ENCODE measurements at regions not wholly inside any gene's neighbourhood (a gene's known extent, or its start where the extent isn't known, plus 50 kb on each side); places are given as distances from the start of the nearest gene placed in this dataset.

DNA sequence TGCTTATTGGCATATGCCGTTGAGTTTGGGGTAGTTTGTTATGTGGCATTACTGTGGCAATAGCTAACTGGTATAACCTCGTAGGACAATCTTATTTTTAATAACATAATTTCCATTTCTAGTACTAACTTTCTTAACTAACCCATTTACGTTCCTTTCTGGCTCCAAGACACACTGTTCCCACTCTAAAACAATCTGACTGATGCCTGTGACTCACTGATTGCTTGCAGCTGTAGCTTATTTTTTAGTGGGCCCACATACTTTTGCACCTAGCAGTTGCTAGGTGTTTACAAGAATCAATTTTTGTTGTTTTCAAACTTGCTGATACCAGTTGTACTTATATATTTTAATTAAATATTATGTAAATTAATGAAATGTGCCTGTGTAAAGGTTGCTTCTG is 52.2 kb downstream of the FAT3 start:
- ATAC-seq (no peak), DNase-seq (no peak)
- H3K4me1 Mint-ChIP-seq, result no peaks in the 10 kb centered on the region
- H3K27ac Mint-ChIP-seq, result no peak overlapping the region
- no peak overlapping the region for H3K4me3 Mint-ChIP-seq
- H3K36me3 Mint-ChIP-seq (ENCODE audit: low read depth), result no peaks in the 10 kb centered on the region
- peaks cover 4% of the 10 kb centered on the region for H3K9me3 Mint-ChIP-seq
- H3K27me3 Mint-ChIP-seq, result no peaks in the 10 kb centered on the region

DNA sequence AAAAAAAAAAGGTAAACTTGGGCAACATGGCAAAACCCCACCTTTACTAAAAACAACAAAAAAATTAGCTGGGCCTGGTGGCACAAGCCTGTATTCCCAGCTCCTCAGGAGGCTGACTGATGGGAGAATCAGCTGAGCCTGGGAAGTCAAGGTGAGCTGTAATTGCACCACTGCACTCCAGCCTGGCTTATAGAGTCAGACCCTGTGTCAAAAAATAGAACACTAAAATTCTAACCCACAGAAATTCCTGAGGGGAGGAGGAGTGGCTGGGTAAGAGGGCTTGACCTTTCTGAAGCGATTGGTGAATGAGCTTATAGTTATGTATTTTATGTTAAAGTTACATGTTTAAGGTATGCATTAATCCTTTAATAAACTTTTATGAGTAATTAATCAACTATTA is 53.3 kb downstream of the FAT3 start:
- H3K4me1 Mint-ChIP-seq, result no peaks in the 10 kb centered on the region
- no peak overlapping the region for H3K27ac Mint-ChIP-seq
- no peaks in the 10 kb centered on the region for H3K36me3 Mint-ChIP-seq (ENCODE audit: low read depth)
- H3K27me3 Mint-ChIP-seq, result no peaks in the 10 kb centered on the region
- ATAC-seq (no peak), DNase-seq (no peak)
- peaks cover 4% of the 10 kb centered on the region for H3K9me3 Mint-ChIP-seq
- no peak overlapping the region for H3K4me3 Mint-ChIP-seq

DNA sequence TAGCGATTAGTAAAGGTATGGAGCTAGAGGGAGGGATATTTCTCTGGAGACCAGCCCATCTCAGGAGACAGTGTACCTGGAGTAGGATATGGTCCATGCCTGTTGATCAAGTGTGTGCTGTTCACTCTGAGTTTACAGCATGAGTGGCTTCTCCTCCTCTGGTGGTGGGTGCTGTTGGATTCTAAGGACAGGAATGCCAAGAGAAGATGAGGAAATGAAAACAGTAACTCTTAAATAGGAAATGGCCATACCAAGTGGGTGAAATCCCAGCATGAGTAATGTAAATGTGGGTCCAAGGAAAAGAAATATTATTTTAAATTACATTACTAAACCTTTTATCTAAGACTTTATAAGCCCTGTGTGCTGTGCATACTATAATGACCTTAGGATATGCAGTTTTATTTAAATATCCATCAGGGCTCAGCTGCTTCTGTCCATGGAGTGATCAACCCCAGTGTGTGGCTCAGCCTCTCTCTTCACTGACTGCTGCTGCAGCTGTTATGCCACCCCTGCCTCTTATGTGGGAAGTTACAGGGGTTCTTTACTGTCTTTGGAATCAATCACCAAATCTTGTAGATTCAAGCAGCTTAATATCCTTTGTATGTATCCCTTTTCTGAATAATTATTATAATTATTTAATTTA is 54.3 kb downstream of the FAT3 start:
- ATAC-seq (no peak), DNase-seq (no peak)
- peaks cover 4% of the 10 kb centered on the region for H3K9me3 Mint-ChIP-seq
- H3K27me3 Mint-ChIP-seq, result no peaks in the 10 kb centered on the region
- H3K27ac Mint-ChIP-seq, result no peak overlapping the region
- H3K4me3 Mint-ChIP-seq, result no peak overlapping the region
- H3K36me3 Mint-ChIP-seq (ENCODE audit: low read depth), result no peaks in the 10 kb centered on the region
- H3K4me1 Mint-ChIP-seq, result no peaks in the 10 kb centered on the region

DNA sequence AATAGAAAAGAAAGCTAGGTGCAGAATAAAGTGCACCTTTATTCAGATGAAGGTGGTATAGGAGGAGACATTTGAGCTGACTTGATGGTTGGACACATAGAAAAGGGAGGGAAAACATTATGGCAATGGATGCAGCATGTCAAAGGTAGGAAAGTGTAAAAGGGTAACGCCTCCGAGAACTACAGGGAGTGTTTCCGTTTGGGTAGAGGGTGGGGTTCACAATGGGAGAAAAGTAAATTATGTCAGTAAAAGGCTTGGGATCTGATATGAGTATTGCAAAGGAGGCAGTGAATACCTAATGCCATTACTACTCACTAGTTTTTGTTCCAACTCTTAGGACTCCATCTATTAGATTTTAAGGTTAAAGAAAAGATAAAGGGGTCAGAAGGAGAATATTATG is 59.5 kb downstream of the FAT3 start:
- H3K9me3 Mint-ChIP-seq, result no peaks in the 10 kb centered on the region
- H3K36me3 Mint-ChIP-seq (ENCODE audit: low read depth), result no peaks in the 10 kb centered on the region
- no peak overlapping the region for H3K27ac Mint-ChIP-seq
- DNase-seq, result no peak
- no peaks in the 10 kb centered on the region for H3K4me1 Mint-ChIP-seq
- H3K27me3 Mint-ChIP-seq, result no peaks in the 10 kb centered on the region
- ATAC-seq, result no peak
- no peak overlapping the region for H3K4me3 Mint-ChIP-seq

GRCh38 chr11:92284558-92284957 is 59.9 kb downstream of the FAT3 start:
- Mint-ChIP-seq H3K27ac (no peak overlapping the region), H3K9me3 (no peaks in the 10 kb centered on the region), H3K4me1 (no peaks in the 10 kb centered on the region), H3K4me3 (no peak overlapping the region), H3K36me3 (ENCODE audit: low read depth) (no peaks in the 10 kb centered on the region), H3K27me3 (no peaks in the 10 kb centered on the region)
- ATAC-seq, result no peak
- no peak for DNase-seq

DNA sequence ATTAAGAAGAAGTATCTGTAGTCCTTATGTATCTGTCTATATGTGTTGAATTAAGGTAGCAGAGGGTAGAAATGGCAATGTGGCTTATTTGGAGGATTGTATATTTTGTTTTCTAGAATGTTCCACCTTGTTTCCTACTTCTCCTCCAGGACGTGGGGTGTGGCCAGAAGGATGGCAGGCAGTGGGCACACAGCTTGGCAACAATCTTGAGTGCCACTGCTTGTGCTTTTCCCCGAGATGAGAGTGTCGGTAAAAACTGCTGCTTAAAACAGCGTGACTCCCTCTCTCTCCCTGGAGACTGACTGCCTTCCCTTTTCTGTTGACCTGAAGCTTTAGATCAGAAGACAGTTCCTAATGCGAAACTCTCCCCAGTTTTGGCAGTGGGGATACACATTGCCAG is 61.2 kb downstream of the FAT3 start:
- H3K27me3 Mint-ChIP-seq, result no peaks in the 10 kb centered on the region

GRCh38 chr11:92286709-92287108 is 62.1 kb downstream of the FAT3 start:
- H3K4me1 Mint-ChIP-seq, result no peaks in the 10 kb centered on the region
- no peaks in the 10 kb centered on the region for H3K9me3 Mint-ChIP-seq
- ATAC-seq (no peak), DNase-seq (no peak)
- H3K27me3 Mint-ChIP-seq, result no peaks in the 10 kb centered on the region
- no peaks in the 10 kb centered on the region for H3K36me3 Mint-ChIP-seq (ENCODE audit: low read depth)
- H3K4me3 Mint-ChIP-seq, result no peak overlapping the region
- no peak overlapping the region for H3K27ac Mint-ChIP-seq

More for the DNA sequence above, 61.2 kb downstream of the FAT3 start:
- no peaks in the 10 kb centered on the region for H3K9me3 Mint-ChIP-seq
- no peaks in the 10 kb centered on the region for H3K4me1 Mint-ChIP-seq
- no peak for ATAC-seq
- no peak overlapping the region for H3K4me3 Mint-ChIP-seq
- no peak for DNase-seq
- H3K27ac Mint-ChIP-seq, result no peak overlapping the region
- no peaks in the 10 kb centered on the region for H3K36me3 Mint-ChIP-seq (ENCODE audit: low read depth)

DNA sequence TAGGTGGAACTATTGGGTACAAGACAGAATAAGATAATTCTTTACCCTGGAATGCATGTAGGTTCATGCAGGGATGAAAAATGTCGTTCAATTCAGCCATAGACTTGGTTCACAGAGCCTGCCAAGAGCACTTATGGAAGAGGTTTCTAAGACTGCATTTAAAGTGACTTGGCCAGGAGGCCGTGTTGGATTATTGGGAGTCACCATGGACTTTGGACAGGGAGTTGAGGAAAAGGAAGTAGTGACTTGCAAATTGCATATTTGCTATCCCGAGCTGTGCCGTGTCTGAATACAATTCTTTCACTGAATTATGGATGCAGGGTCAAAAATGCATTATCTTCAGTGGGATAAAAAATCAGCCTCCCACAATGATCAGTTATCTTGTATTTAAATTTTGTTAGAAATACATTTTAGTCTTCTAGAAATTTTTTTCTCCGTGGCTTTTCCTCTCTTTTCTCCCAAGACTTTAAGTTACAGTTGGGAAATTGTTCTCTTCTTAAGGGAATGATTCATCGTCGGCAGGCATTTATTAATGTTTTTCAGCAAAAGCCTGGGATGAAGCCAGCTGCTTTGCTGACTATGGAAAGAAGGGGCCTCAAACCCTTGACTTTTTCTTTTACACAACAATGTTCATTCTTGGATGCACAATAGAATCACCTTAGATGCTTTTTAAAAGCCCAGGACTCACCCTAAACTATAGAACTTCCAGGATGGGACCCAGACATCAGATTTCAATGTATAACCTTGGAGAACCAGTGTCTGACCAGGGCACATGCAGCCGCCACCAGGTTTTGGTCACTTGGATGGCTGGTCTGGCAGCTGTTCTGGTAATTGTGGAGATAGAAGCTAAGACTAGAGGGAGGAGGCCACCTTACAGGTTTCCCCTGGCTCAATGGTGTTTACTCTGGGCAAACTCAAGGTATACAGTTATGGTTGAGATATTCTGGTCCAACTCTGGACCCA is 70.8 kb downstream of the FAT3 start:
- Mint-ChIP-seq H3K27ac (no peak overlapping the region), H3K27me3 (no peaks in the 10 kb centered on the region), H3K9me3 (peaks cover 4% of the 10 kb centered on the region), H3K36me3 (ENCODE audit: low read depth) (no peaks in the 10 kb centered on the region), H3K4me1 (no peaks in the 10 kb centered on the region), H3K4me3 (no peak overlapping the region)
- DNase-seq, result no peak
- ATAC-seq, result no peak

DNA sequence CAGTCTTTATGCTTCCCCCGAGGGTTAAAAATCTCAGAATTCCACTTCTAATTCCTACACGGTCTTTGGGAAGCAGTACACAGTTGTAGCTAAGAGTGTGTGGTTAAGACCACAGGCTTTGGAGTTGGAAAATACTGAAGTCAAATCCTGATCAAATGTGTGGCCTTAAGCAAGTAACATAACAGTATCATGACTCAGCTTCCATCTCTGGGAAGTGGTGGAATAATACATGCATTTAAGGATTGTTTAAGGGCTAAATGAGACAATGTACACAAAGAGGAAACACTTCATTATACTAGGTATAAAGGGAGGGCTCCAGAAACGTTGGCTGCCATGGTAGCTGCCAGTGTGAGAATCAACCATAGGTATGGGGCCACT is 71.5 kb downstream of the FAT3 start:
- no peak overlapping the region for H3K4me3 Mint-ChIP-seq
- H3K27ac Mint-ChIP-seq, result no peak overlapping the region
- no peaks in the 10 kb centered on the region for H3K27me3 Mint-ChIP-seq
- DNase-seq, result no peak
- H3K36me3 Mint-ChIP-seq (ENCODE audit: low read depth), result no peaks in the 10 kb centered on the region
- no peak for ATAC-seq
- no peaks in the 10 kb centered on the region for H3K4me1 Mint-ChIP-seq
- peaks cover 4% of the 10 kb centered on the region for H3K9me3 Mint-ChIP-seq

GRCh38 chr11:92297567-92298553 is 73.2 kb downstream of the FAT3 start:
- H3K27ac Mint-ChIP-seq, result no peak overlapping the region
- H3K4me3 Mint-ChIP-seq, result no peak overlapping the region
- no peak for DNase-seq
- peaks cover 4% of the 10 kb centered on the region for H3K9me3 Mint-ChIP-seq
- H3K36me3 Mint-ChIP-seq (ENCODE audit: low read depth), result no peaks in the 10 kb centered on the region
- ATAC-seq, result no peak
- H3K4me1 Mint-ChIP-seq, result no peaks in the 10 kb centered on the region
- no peaks in the 10 kb centered on the region for H3K27me3 Mint-ChIP-seq

DNA sequence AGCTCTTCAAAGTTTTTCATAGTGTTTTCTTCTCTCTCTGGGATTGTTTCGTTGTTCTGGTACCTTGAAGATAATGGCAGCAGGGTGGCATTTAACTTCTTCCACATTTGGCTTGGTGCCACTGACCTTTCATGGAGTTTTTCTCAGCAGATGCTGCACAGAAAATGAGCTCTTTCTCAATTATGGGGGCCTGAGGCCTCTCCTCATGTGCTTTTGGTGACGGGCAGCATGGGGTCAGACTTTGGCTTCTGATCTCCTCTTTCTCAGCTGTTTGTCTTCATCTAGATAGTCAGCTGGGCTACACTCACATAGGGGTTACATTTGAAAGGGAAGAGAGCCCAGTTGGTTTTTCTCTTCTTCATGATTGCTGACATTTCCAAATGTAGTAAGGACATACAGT is 76.3 kb downstream of the FAT3 start:
- H3K36me3 Mint-ChIP-seq (ENCODE audit: low read depth), result no peaks in the 10 kb centered on the region
- H3K4me1 Mint-ChIP-seq, result no peaks in the 10 kb centered on the region
- H3K27ac Mint-ChIP-seq, result no peak overlapping the region
- no peak for DNase-seq
- no peaks in the 10 kb centered on the region for H3K27me3 Mint-ChIP-seq
- peaks cover 8% of the 10 kb centered on the region for H3K9me3 Mint-ChIP-seq
- ATAC-seq, result no peak
- H3K4me3 Mint-ChIP-seq, result no peak overlapping the region

DNA sequence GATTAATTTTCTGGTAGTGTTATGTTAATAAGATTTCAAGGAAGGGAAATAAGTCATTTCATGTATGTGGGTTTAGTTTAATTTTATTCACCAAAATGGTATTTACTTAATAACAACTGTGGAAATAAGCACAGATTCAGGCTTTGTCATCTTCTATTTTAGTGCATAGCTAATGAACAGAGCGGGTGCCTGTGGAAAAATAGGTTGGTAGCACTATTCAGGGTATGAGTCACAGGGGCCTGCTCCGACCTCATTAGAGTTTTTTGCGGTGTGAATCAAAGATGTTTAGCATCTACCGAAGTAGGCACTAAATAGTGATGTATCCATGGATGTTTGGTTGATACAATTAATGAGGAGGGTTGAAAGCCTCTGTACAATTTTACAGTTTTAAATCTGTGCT is 78.2 kb downstream of the FAT3 start:
- H3K27me3 Mint-ChIP-seq, result no peaks in the 10 kb centered on the region
- no peaks in the 10 kb centered on the region for H3K4me1 Mint-ChIP-seq
- H3K36me3 Mint-ChIP-seq (ENCODE audit: low read depth), result no peaks in the 10 kb centered on the region
- ATAC-seq (no peak), DNase-seq (no peak)
- peaks cover 8% of the 10 kb centered on the region for H3K9me3 Mint-ChIP-seq
- no peak overlapping the region for H3K4me3 Mint-ChIP-seq
- H3K27ac Mint-ChIP-seq, result no peak overlapping the region

- no peaks in the 10 kb centered on the region for H3K36me3 Mint-ChIP-seq (ENCODE audit: low read depth)
- no peak overlapping the region for H3K4me3 Mint-ChIP-seq
- H3K27ac Mint-ChIP-seq, result no peak overlapping the region
- DNase-seq (no peak), ATAC-seq (no peak)
- no peaks in the 10 kb centered on the region for H3K4me1 Mint-ChIP-seq
- H3K27me3 Mint-ChIP-seq, result no peaks in the 10 kb centered on the region
- H3K9me3 Mint-ChIP-seq, result peaks cover 8% of the 10 kb centered on the region
Measured at GRCh38 chr11:92304271-92304670, 79.7 kb downstream of the FAT3 start.

GRCh38 chr11:92306966-92307510 is 82.4 kb downstream of the FAT3 start:
- DNase-seq (no peak), ATAC-seq (no peak)
- Mint-ChIP-seq H3K27ac (no peak overlapping the region), H3K4me3 (no peak overlapping the region), H3K27me3 (no peaks in the 10 kb centered on the region), H3K36me3 (ENCODE audit: low read depth) (no peaks in the 10 kb centered on the region), H3K4me1 (no peaks in the 10 kb centered on the region), H3K9me3 (peaks cover 8% of the 10 kb centered on the region)
